ENCODE measurements at regions not wholly inside any gene's neighbourhood (a gene's known extent, or its start where the extent isn't known, plus 50 kb on each side); places are given as distances from the start of the nearest gene placed in this dataset.

- DNase-seq: no peak
Observed at GRCh38 chr7:22655781-22656180, 71.2 kb upstream of the IL6 start.

- DNase-seq: no peak
Observed at GRCh38 chr7:22654831-22655230, 72.2 kb upstream of the IL6 start.

DNA sequence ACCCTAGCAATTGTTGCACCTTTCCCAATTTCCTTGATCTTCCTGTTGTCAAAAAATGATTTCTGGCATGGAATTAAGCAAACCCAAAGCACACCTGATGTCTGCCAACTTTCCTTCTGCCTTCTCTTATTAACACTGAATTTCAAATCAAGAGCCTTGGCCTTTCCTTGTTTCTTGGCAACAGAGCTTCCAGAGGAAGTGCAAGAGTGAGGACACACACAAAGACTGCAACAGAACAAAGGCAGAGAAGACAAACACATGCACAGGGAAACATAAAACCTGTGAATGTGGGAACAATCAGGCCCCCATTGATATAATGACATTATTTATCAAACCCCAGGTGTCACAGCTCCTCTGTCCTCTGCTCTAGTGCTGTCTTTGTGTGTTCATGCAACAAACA, 73.0 kb upstream of the IL6 start:
- no peak for DNase-seq

- no peak for DNase-seq
Observed at GRCh38 chr7:22651534-22652243, 75.3 kb upstream of the IL6 start.

GRCh38 chr7:22651036-22651435, 76.0 kb upstream of the IL6 start:
- no peak for DNase-seq

DNA sequence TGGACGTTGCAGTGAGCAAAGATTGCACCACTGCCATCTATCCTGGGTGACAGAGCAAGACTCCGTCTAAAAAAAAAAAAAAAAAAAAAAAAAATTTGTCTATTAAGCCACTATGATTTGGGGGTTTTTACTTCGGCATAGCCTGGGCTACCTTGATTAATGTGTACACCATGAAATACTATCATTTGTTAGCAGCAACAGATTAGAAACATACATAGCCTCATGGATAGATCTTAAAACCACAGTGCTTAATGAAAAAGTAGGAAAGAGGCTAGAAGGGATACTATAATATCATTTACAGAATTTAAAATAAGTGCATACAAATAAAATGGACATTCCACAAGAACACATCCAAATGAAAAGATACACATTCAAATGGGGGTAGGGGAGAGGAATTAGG, 77.3 kb upstream of the IL6 start:
- no peak for DNase-seq

DNA sequence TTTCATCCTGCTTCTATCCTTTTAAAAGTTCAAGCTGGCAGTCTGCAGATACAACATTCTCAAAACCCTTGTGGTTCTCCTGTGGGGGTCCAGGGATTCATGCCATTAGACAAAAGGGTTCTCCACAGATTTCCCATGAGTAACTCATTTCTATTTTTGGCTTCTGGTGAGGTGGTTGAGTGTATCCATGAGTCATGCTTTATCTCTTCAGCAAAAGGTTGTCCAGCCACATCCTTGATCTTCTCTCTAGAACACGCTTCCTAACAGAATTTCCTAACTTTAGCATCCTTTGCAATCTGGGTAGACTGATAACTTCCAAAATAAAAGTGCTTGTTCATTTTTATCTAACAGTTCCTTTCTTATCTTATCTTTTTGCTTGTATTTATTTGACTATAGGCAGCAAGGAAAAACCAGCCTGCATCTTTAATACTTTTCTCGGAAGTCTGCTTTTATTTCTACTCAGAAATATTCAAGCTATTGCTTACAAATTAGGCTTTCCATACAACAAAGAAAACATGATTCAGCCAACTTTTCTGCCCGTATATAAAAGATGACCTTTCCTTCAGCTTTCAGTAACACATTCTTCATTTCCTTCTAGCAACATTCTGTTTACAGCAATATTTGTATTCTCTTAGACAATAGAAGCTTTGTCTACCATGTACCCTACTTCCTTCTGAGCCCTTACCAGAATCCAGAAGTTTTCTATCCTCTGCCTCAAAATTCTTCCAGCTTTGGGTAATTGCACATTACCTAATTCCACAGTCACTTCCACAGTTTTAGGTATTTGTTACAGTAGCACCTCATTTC, 79.3 kb upstream of the IL6 start:
- no peak for DNase-seq

DNA sequence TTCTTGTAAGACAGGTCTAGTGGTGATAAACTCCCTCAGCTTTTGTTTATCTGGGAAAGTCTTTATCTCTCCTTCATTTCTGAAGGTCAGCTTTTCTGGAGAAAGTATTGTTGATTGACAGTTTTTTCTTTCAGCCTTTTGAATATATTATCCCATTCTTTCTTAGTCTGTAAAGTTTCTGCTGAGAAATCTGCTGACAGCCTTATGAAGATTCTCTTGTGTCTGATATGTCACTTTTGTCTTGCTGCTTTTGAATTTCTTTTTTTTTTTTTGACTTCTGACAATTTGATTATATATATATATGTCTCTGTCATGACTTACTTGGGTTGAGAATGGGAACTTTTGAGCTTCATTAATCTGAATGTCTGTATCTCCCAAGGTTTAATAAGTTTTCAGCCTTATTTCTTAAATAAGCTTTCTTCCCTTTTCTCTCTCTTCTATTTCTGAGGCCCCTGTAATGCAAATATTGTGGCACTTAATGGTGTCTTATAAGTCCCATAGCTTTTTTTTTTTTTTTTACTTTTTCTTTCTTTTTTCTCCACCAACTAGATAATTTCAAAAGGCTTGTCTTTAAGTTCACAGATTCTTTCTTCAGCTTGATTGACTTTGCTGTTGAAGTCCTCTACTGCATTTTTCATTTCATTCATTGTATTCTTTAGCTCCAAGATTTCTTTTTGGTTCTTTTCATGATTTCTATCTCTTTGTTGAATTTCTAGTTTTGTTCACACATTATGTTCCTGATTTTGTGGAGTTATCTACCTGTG, 81.4 kb upstream of the IL6 start:
- no peak for DNase-seq

GRCh38 chr7:22642454-22642853, 84.5 kb upstream of the IL6 start:
- DNase-seq: no peak

DNA sequence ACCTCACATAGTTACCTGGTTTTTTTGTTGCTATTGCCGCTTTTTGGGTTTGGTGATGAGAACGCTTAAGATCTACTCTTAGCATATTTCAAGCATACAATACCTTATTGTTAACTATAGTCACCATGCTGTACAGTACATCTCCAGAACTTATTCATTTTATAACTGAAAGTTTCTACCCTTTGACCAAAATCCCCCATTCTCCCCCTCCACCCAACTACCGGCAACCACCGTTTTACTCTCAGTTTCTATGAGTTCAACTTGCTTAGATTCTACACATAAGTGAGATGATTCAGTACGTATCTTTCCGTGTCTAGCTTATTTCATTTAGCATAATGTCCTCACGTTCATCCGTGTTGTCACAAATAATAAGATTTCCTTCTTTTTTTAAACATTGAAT, 86.7 kb upstream of the IL6 start:
- no peak for DNase-seq

- DNase-seq: no peak
Observed at GRCh38 chr7:22639396-22639795, 87.6 kb upstream of the IL6 start.

DNA sequence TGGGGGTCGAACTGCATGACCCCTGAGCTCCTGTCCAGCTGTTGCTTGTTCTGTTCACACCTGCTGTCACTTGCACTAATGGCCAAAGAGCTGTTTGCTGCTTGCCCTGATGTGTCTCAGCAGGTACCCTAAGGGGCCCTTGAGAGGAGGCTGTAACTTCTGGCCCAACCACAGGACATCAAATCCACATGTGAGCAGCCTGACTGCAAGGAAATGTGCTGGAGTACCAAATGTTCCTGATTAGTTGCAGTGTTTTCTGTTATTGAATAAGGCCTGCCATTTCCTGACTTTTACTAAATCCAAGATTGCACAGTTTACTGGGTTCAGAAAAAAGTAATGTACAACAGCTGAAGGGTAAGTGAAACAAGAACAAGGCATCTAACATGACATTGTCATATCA, 91.7 kb upstream of the IL6 start:
- DNase-seq: no peak

- DNase-seq: no peak
Observed at GRCh38 chr7:22633954-22634474, 93.0 kb upstream of the IL6 start.

GRCh38 chr7:22633286-22633953, 93.6 kb upstream of the IL6 start:
- DNase-seq: no peak

GRCh38 chr7:22632674-22633073, 94.3 kb upstream of the IL6 start:
- no peak for DNase-seq

DNA sequence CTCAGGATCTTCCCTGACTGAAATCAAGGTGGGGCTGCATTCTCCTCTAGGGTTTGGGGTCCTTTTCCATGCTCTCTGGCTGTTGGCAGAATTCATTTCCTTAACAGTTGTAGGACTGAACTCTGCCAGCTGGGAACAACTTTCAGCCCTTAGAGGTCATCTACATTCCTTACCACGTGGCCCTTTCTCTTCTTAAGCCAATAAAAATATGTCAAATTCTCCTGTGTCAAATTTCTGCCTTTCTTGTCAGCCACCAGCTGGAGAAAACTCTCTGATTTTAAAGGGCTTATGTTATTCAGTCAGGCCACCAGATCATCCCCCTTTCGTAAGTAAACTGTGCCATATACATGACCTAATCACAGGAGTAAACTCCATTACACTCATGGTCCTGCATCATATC, 95.3 kb upstream of the IL6 start:
- DNase-seq: no peak

- DNase-seq: no peak
Observed at GRCh38 chr7:22630069-22630468, 96.9 kb upstream of the IL6 start.

GRCh38 chr7:22629056-22629455, 97.9 kb upstream of the IL6 start:
- no peak for DNase-seq

DNA sequence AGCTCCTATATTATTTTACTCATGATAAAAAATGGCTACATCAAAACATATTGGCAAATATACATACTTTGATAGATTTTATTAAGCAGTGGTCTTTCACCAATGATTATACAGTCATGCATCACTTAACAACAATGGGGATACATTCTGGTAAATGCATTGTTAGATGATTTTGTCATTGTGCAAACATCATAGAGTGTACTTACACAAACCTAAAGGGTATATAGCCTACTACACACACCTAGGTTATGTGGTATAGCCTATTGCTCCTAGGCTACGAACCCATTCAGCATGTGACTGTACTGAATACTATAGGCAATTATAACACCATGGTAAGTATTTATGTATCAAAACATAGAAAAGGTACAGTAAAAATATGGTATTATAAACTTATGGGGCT, 98.9 kb upstream of the IL6 start:
- no peak for DNase-seq

DNA sequence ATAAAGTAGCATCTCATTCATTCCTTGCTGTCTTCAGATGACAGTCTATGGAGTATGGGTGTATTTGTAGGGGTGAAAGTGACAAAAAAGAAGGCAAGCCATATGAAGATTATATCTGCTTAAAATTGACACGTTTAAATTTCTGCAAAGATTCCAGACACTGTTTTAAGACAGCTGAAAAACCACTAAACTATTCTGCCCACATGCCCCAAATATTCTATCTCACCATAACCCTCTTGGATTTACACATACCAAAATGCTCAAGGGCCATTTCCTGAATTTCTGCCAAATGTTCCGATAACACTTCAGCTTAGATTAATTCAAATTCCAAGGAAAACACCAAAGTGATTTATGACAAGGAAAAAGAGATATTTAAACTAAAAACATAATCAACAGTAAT, 99.9 kb upstream of the IL6 start:
- no peak for DNase-seq

DNA sequence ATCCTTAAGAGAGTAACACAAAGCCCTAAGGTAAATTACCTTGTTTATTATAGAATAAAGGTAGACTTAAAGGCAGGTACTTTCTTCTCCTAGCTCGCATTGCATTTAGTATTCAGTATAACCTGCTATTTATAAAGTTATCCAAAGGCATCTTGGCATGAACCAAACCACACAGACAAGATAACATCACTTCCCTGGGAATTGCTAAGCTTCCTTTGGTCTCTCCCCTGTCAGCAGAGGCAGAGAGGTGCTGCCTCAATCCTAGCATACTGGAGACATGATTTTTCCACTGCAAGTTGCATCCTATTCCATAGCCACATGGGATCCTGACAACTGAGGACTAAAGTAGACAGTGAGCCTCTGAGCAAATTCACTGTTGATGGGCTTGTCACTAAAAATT, 101.7 kb upstream of the IL6 start:
- DNase-seq: no peak

GRCh38 chr7:22624781-22625180, 102.2 kb upstream of the IL6 start:
- DNase-seq: no peak

- DNase-seq: no peak
Observed at GRCh38 chr7:22622116-22622785, 104.7 kb upstream of the IL6 start.

Measured in NCI-H2171 treated with DMSO at 0.1 percent for 48 hours (cell line).